Omental fat pad (tissue), 3 donors: ENCODE measurements at regions not wholly inside any gene's neighbourhood (a gene's known extent, or its start where the extent isn't known, plus 50 kb on each side); places are given as distances from the start of the nearest gene placed in this dataset.

Experiments used
- ATAC-seq: fragments of 150-250 bp; one replicate; pipeline ENCODE4 v1.9.1; 2016; ENCODE audit warnings: mild to moderate bottlenecking, moderate library complexity; ENCODE audit not compliant: low FRiP score
- DNase-seq: peaks from one replicate; pipeline ENCODE4 v3.0.0-alpha.2; 2019; ENCODE audit warnings: low spot score
- CTCF ChIP-seq, 3 donors: fragments of 450-650 bp; IDR thresholded peaks; one replicate each; pipeline ENCODE4 v1.5.1; 2016 to 2017; ENCODE audit warnings: antibody characterized with exemption in 3 of 3, mild to moderate bottlenecking in 3 of 3, moderate library complexity in 2 of 3

DNA sequence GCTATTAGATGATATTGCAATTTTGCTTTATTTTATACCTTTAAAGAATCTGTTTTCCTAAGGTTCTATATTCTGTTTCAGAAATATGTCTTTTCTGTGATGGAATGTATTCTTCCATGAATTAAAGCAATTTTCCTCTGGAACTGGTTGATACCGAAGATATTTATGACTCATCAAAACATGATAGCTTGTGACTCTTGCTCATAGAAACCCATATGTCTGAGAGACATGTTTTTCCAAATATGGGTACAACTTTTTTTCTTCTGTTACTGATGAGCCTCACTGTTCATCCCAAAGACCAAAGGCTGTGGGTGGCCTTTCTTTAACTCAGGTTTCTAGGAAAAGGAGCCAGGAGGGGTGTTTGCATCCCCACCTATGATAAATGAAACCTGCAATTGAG is 126.1 kb upstream of the PAPPA start:
- no peak for ATAC-seq
- TF ChIP-seq CTCF (IDR thresholded peaks at IDR 0.05): no peak
- DNase-seq: no peak

DNA sequence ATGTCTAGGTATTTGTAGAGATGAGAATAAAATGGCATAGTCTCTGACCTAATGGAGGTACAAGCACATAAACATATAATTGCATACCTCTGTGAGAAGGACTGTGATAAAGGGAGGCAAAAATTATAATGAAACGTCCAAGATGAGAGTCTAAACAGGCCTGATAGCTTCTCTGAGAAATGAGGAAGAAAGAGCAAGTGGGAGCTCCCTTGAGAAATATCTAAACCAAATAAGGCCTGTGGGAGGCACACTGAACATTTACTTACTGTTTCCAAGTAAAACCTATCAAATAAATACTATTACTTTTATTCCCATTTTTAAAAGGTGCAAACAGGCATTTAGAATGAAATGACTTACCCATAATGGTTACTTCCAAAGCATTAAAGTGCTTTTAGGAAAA is 125.6 kb upstream of the PAPPA start:
- TF ChIP-seq CTCF (IDR thresholded peaks at IDR 0.05): no peak
- no peak for DNase-seq
- ATAC-seq: no peak

DNA sequence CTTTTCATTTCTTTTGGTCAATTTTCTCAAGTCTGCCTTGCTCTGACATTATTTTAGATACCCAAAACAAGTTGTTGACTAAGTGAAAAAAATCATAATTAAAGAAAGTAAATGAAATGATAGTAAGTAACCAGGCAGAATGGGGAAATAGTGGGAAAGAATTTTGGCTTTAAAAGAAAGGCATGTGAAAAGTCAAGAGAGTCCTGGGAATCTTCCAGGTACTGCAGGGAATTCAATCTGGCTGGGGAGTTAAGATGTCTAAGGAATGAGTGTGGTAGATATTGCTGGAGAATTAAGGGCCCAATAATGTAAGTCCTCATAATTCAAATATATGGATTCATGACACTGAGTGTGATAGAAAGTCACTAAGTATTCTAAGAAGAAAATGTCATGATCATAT is 123.1 kb upstream of the PAPPA start:
- TF ChIP-seq CTCF (IDR thresholded peaks at IDR 0.05): no peak
- ATAC-seq (no peak), DNase-seq (no peak)

- no peak for DNase-seq
- no peak for ATAC-seq
- no peak for TF ChIP-seq CTCF (IDR thresholded peaks at IDR 0.05)
These were observed 120.7 kb upstream of the PAPPA start for GRCh38 chr9:116032683-116033440.

DNA sequence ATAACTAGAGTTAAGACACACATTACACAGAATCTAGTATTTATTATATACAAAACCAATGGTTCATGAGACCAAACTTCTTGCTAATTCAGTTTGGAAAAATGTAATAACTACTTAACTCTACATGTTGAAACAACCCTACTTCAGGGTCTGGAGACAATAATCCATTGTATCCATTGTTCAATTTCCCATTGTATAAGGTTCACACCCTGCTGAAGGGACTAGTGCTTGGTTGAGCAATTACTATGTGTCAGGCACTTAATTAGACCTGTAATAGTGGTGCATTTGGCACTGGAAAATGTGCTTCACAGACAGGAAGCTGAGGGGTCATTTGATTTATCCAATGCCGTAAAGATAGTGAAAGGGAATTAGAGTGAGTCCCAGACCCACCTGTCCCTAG is 114.3 kb upstream of the PAPPA start:
- no peak for TF ChIP-seq CTCF (IDR thresholded peaks at IDR 0.05)
- no peak for ATAC-seq

DNA sequence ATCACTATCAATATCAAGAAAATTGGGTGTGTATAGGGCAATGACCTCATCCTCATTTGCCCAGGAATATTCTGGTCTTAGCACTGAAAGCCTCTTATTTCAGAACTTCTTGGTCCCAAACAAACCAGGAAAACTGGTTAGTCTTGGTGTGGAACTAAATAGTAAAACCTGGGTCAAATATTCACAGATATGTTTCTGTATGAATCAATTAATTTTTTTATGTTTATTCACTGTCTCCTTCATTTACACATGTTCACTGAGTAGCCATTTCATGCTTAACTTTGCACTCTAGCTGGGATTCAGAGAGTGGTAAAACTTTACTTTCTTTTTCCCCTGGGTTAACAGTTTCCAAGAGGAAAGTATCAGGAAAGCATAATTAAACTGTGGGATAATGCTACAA is 113.7 kb upstream of the PAPPA start:
- no peak for DNase-seq
- no peak for TF ChIP-seq CTCF (IDR thresholded peaks at IDR 0.05)
- ATAC-seq: no peak

More for the DNA sequence above, 114.3 kb upstream of the PAPPA start:
- no peak for DNase-seq

- DNase-seq: no peak
- TF ChIP-seq CTCF (IDR thresholded peaks at IDR 0.05): no peak
- no peak for ATAC-seq
These were observed 111.3 kb upstream of the PAPPA start for GRCh38 chr9:116042321-116042720.
